Suprapubic skin (tissue), 3 donors: ENCODE measurements at regions not wholly inside any gene's neighbourhood (a gene's known extent, or its start where the extent isn't known, plus 50 kb on each side); places are given as distances from the start of the nearest gene placed in this dataset.

Experiments used
- CTCF ChIP-seq, 2 donors: fragments of 200-600 bp in 1 of 2; fragments of 450-650 bp in 1 of 2; sonication (generic) in 1 of 2; IDR thresholded peaks; one replicate each; pipeline ENCODE4 v1.5.1; 2016 to 2019; ENCODE audit warnings: antibody characterized with exemption in 2 of 2, mild to moderate bottlenecking in 1 of 2, moderate library complexity in 1 of 2
- POLR2AphosphoS5 ChIP-seq, 3 donors: sonication (generic); formaldehyde crosslinking; IDR thresholded peaks; one replicate each; pipeline ENCODE4 v1.6.1; 2017; ENCODE audit warnings: antibody characterized with exemption in 3 of 3

- TF ChIP-seq CTCF (IDR thresholded peaks at IDR 0.05) (no peak), POLR2AphosphoS5 (IDR thresholded peaks at IDR 0.05) (no peak)
Observed at GRCh38 chr1:188343914-188344313, 1515.2 kb downstream of the PLA2G4A start.
